Psoas muscle (tissue), 7 donors: ENCODE measurements at regions not wholly inside any gene's neighbourhood (a gene's known extent, or its start where the extent isn't known, plus 50 kb on each side); places are given as distances from the start of the nearest gene placed in this dataset.

Source experiments
- ATAC-seq, 4 donors: fragments of 200-7000 bp; cut with Tn5 transposase; one replicate each; pipeline ENCODE4 v1.9.1; 2020; ENCODE audit warnings: moderate library complexity in 3 of 4, mild to moderate bottlenecking in 2 of 4
- DNase-seq, 2 donors: peaks; one replicate each; pipeline ENCODE4 v3.0.0-alpha.2; 2020
- H3K27ac ChIP-seq: fragments of 200-600 bp; one replicate; pipeline ENCODE4 v1.8.0; 2022
- H3K27me3 ChIP-seq, 3 donors: fragments of 200-600 bp in 1 of 3; one replicate each; pipeline versions ENCODE4 v1.6.1 to v1.8.0; 2013 to 2022; ENCODE audit warnings: low read length in 2 of 3, mild to moderate bottlenecking in 2 of 3, moderate library complexity in 1 of 3; ENCODE audit not compliant: insufficient read depth in 3 of 3
- H3K36me3 ChIP-seq, 2 donors: fragments of 200-600 bp in 1 of 2; one replicate each; pipeline versions ENCODE4 v1.6.1 to v1.8.0; 2013 to 2022; ENCODE audit warnings: low read depth in 1 of 2, mild to moderate bottlenecking in 1 of 2, moderate library complexity in 1 of 2; ENCODE audit not compliant: insufficient read depth in 1 of 2
- H3K4me1 ChIP-seq: fragments of 200-600 bp; one replicate; pipeline ENCODE4 v1.8.0; 2022
- H3K4me3 ChIP-seq: fragments of 200-600 bp; one replicate; pipeline ENCODE4 v1.8.0; 2022; ENCODE audit warnings: mild to moderate bottlenecking
- H3K9me3 ChIP-seq: fragments of 200-600 bp; one replicate; pipeline ENCODE4 v1.8.0; 2022
- CTCF ChIP-seq: fragments of 200-600 bp; IDR thresholded peaks from one replicate; pipeline ENCODE4 v1.8.0; 2022; ENCODE audit warnings: antibody characterized with exemption
- WGBS, 3 donors: extraction: QIAGEN DNeasy Blood & Tissue Kit; methylation state at CpG; one replicate each; pipeline versions ENCODE4 v1.1.6 to v1.1.7; 2013; 5-methylcytosine and 5-hydroxymethylcytosine counted together
- intact Hi-C, 2 donors: fragments of 100-400 bp; cut with DNase I; formaldehyde crosslinking; loops; one replicate each; pipeline versions ENCODE4 v1.11.0 to v1.14.2; 2022
- donor health status: healthy with polysubstance abuse.
- donor health status: DM: no; HTN: no; CAD: no; lungs with moderate emphysema.
- donor health status: Bipolar disorder and iron deficiency.
- donor health status: healthy.
- donor health status: DM: yes; HTN: yes; CAD: no.
- donor health status: DM: no; HTN: no; CAD: no.
- donor health status: DM: yes; HTN: yes; CAD: no.

- intact Hi-C loops = loop anchor here in 1 of 2 donors (10.0 kb wide), 1 partner anchor 104 kb away; no protein-coding TSS in a partner anchor
- H3K27me3 ChIP-seq = no peaks in the 10 kb centered on the region
These were observed 118.0 kb upstream of the MARCKS start for GRCh38 chr6:113739041-113739655.

GRCh38 chr6:113741651-113742050, 115.5 kb upstream of the MARCKS start:
- Histone ChIP-seq H3K4me3 (no peak overlapping the region), H3K36me3 (no peaks in the 10 kb centered on the region), H3K27ac (no peak overlapping the region), H3K4me1 (peaks cover 14% of the 10 kb centered on the region), H3K9me3 (no peaks in the 10 kb centered on the region), H3K27me3 (no peaks in the 10 kb centered on the region)
- ATAC-seq (no peak), DNase-seq (no peak)
- intact Hi-C loops = no loop called here
- no peak for TF ChIP-seq CTCF

More at GRCh38 chr6:113739041-113739655, 118.0 kb upstream of the MARCKS start:
- no peak overlapping the region for H3K4me3 ChIP-seq
- ATAC-seq (no peak), DNase-seq (peak in 1 of 2 donors; percentile 29)
- H3K36me3 ChIP-seq = no peaks in the 10 kb centered on the region
- no peaks in the 10 kb centered on the region for H3K4me1 ChIP-seq
- TF ChIP-seq CTCF = no peak
- H3K27ac ChIP-seq = no peak overlapping the region
- 60 to 80% (median 60%) methylated on average over 4 of the region's 4 CpGs for WGBS, 3 donors
- H3K9me3 ChIP-seq = no peaks in the 10 kb centered on the region

GRCh38 chr6:113742342-113742741, 114.8 kb upstream of the MARCKS start:
- ATAC-seq = no peak
- Histone ChIP-seq H3K36me3 (no peaks in the 10 kb centered on the region), H3K4me1 (peaks cover 14% of the 10 kb centered on the region), H3K4me3 (no peak overlapping the region), H3K27me3 (no peaks in the 10 kb centered on the region), H3K9me3 (no peaks in the 10 kb centered on the region), H3K27ac (no peak overlapping the region)
- no peak for DNase-seq
- TF ChIP-seq CTCF = no peak
- WGBS, 3 donors = 92 to 94% (median 93%) methylated on average over 4 of the region's 4 CpGs
- intact Hi-C loops = no loop called here

- DNase-seq (no peak), ATAC-seq (no peak)
- Histone ChIP-seq H3K36me3 (no peaks in the 10 kb centered on the region), H3K4me1 (peaks cover 14% of the 10 kb centered on the region), H3K4me3 (no peak overlapping the region), H3K27ac (no peak overlapping the region), H3K27me3 (no peaks in the 10 kb centered on the region), H3K9me3 (no peaks in the 10 kb centered on the region)
- TF ChIP-seq CTCF = no peak
- intact Hi-C loops = no loop called here
- WGBS, 3 donors = 44 to 52% (median 48%) methylated on average over 3 of the region's 3 CpGs
These were observed 112.3 kb upstream of the MARCKS start for GRCh38 chr6:113744861-113745260.
